DMS153 (cell line): ENCODE measurements at regions not wholly inside any gene's neighbourhood (a gene's known extent, or its start where the extent isn't known, plus 50 kb on each side); places are given as distances from the start of the nearest gene placed in this dataset.
"Not testable (repeated sequence)": the region's sequence is repeated elsewhere in the genome, so short reads cannot be mapped to it uniquely, and the experiment has no call there.

Source experiments
- DNase-seq: peaks from one replicate; lab custom pipeline; 2025; lab: John Stamatoyannopoulos, UW

- DNase-seq, result no peak
Measured at GRCh38 chr6:15081447-15081846, 164.4 kb upstream of the JARID2 start.

DNA sequence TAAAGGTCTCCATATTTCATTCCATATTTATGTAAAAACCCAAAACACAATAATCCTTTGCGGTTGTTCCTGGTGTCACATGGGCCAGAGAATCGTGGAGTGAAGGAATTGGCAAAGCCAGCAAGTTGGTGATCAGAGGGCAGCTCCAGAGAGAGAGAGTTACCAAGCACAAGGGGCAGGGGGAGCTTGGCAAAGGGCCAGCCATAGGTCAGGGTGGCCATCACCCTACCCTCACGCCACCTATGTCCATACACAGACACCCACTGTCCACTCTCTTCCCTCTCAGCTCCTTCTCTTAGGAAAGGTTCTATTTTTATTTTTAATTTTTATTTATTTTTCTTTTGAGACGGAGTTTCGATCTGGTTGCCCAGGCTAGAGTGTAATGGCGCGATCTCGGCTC, 163.2 kb upstream of the JARID2 start:
- no peak for DNase-seq

DNA sequence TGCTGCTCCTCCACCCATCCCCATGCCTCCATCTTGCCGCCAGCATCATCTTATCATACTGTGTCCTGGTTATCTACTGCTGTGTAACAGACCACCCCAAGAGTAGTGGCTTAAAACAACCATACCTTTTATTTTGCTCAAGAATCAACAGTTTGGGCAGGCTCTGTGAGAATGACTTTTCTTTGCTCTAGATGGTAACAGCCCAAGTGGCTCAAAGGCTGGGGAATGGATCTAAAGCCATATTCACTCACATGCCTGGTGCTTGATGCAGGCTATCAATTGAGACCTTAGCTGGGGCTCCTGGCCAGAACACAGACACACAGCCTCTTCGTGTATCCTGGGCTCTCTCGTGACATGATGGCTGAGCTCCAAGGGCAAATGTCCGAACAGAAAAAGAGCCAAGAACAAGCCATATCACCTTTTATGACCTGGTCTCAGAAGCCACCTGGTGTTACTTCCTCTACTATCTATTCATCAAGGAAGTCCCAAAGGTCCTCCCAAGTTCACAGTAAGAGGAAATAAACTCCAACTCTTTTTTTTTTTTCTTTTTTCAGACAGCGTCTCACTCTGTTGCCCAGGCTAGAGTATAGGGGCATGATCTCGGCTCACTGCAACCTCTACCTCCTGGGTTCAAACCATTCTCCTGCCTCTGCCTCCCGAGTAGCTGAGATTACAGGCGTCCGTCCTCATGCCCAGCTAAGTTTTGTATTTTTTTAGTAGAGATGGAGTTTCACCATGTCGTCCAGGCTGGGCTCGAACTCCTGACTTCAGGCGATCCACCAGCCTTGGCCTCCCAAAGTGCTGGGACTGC, 159.3 kb upstream of the JARID2 start:
- no peak for DNase-seq

DNA sequence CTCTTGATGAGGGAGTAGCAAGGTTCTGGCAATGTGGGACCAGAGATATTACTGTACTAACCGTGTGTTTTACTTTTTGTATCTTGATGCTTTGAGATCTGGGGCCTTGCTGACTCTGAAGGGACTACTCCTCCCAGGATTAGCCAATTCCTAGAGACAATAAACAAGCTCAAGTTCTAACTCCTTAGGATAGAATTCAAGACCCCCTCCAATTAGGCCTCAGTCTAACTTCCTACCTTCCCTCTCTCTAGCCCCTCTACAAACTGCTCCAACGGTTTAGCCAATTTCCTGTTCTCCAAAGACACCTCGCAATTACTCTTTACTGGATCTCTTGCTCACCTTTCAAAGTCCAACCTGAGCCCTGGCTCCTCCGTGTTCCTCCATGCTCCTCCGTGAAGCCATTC, 158.7 kb upstream of the JARID2 start:
- DNase-seq, result no peak

DNA sequence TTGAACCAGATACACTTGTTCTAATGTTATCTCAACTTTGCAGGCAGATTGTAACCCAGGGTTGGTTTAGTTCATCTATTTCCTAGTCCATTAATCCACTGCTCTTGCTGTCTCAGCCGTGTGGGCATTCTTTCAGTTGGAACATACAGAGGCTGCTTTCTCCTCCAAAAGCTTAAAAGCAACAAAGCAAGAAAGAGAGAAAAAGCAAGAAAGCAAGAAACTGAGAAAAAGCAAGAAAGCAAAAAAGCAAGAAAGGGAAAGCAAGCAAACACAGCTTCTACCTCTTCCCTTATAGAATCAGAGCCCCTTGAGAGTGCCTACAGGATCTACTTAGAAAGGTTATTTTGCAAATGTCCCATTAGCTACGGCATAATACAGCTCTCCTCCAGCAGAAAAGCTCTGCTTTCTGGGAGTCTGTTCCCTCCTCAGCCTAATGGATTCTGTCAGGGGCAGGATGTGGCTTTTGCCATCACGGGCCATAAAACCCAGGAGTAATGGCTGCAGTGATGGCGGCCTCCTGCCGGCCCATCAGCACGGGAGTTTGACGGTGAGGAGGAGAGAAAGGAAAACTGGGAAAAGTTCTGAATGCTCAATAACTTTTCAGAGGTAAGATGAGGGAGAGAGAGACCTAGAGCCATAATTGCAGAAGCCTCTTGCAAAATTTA, 156.8 kb upstream of the JARID2 start:
- peak; percentile 30 for DNase-seq

GRCh38 chr6:15089569-15090144, 156.2 kb upstream of the JARID2 start:
- peak; percentile 30 for DNase-seq

- peak; percentile 33 for DNase-seq
Measured at GRCh38 chr6:15090145-15090579, 155.7 kb upstream of the JARID2 start.

DNA sequence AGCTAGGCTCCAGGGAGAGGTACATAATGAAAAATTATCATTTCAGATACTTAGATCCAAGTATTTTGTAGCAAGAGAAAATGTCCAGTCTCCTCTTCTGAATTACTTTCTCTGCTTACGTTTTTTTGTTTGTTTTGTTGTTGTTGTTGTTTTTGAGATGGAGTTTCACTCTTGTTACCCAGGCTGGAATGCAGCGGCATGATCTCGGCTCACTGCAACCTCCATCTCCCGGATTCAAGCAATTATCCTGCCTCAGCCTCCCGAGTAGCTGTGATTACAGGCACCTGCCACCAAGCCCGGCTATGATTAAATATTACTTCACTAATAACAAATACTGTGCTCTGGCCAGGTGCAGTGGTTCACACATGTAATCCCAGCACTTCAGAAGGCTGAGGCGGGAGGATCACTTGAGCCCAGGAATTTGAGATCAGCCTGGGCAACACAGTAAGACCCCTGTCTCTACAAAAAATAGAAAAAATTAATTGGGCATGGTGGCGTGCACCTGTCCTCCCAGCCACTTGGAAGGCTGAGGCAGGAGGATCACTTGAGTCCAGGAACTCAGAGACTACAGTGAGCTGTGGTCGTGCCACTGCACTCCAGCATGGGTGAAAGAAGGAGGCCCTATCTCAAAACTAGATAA, 155.0 kb upstream of the JARID2 start:
- no peak for DNase-seq

- DNase-seq, result no peak
Measured at GRCh38 chr6:15096894-15097837, 148.7 kb upstream of the JARID2 start.

- DNase-seq, result no peak
Measured at GRCh38 chr6:15101130-15101529, 144.7 kb upstream of the JARID2 start.

- DNase-seq, result no peak
Measured at GRCh38 chr6:15102241-15102640, 143.6 kb upstream of the JARID2 start.

- DNase-seq, result no peak
Measured at GRCh38 chr6:15106958-15107643, 138.8 kb upstream of the JARID2 start.

DNA sequence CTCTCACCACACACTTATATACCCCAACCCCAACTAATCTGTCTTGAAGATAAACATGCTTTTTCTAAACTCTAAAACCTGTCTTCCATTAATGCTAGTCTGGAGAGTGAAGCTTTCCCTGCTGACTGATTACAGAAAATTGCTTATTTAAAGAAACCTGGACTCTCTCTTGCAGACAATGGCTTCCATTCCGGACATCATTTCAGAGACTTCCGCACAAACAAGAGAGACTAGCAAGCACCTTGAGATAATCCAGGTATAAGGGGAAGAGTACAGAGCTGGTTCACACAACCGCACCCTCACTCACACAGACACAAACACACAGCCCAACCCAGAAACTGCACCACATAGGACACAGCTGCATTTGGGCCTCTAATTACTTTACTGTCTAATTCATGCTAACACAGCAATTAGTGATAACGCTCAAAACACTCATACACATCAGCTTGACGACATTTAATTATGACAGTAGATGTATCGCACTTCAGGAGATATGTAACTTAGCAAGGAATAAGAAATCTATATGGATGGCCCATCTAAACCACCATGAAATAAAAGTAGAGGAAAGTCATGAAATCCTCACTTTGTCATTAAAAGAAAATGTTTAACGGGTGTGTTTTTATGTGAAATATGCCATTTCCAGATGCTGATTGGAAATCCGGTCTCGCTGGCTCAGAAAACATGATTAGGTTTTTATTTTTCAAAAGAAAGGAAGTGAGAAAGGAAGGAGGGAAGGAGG, 138.1 kb upstream of the JARID2 start:
- DNase-seq, result no peak

DNA sequence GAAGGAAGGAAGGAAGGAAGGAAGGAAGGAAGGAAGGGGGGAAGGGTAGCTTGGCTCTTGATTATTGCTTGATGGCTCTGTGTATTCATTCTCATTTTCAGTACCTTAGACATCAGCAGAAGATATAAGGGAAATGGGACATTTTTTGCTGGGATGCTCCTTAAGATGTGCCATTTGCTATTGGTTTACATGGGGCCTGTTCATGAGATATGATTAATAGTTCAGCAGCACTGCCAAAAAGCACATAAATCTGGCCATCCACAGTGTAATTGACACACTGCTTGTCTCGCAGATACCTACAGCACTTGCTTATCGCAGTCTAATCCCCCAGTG, 137.5 kb upstream of the JARID2 start:
- no peak for DNase-seq

- no peak for DNase-seq
Measured at GRCh38 chr6:15109338-15110090, 136.4 kb upstream of the JARID2 start.

DNA sequence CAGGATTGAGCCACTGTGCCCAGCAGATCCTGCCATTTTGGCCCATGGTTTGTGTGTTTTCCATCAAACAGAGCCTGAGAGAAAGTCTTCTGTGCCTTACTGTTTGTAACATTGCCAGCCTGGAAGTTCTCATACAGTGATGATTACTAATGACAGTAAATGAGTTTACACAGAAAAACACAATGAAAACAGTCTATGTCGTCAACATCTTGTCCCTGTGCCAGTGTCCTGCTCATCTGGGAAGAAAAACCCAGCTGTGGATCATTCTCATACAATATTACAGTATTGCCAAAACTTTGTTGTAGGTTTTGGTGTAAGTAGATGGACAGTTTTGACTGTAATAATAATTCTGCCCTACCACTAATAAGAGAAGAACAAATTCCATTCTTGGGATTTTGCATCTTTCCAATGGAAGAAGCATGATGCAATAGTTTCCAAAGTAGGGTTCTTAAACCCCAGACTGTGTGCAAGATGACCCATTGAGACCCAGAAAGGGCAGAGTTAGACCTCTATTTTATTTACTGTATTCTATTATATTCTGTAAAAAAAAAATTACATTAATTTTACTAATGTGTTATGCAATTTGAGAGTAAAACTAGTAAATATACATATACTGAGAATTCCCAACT, 135.0 kb upstream of the JARID2 start:
- DNase-seq, result no peak

DNA sequence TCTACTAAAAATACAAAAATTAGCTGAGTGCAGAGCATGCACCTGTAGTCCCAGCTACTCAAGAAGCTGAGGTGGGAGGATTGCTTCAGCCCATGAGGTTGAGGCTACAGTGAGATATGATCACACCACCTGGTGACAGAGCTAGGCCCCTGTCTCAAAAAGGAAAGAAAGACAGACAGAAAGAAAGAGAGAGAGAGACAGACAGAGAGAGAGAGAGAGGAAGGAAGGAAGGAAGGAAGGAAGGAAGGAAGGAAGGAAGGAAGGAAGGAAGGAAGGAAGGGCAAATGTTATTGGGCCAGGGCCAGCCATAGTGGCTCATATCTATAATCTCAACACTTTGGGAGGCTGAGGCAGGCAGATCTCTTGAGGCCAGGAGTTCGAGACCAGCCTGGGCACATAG, 134.3 kb upstream of the JARID2 start:
- not testable (repeated sequence) for DNase-seq

- no peak for DNase-seq
Measured at GRCh38 chr6:15113587-15113986, 132.3 kb upstream of the JARID2 start.

GRCh38 chr6:15114061-15114460, 131.8 kb upstream of the JARID2 start:
- no peak for DNase-seq
